Dedifferentiated amniotic fluid mesenchymal stem cell (primary cell): ENCODE measurements at regions not wholly inside any gene's neighbourhood (a gene's known extent, or its start where the extent isn't known, plus 50 kb on each side); places are given as distances from the start of the nearest gene placed in this dataset.
"Not testable (repeated sequence)": the region's sequence is repeated elsewhere in the genome, so short reads cannot be mapped to it uniquely, and the experiment has no call there.

Source experiments
- DNase-seq: peaks from one replicate; pipeline ENCODE4 v3.0.0-alpha.2; 2016; ENCODE audit errors: extremely low spot score

DNA sequence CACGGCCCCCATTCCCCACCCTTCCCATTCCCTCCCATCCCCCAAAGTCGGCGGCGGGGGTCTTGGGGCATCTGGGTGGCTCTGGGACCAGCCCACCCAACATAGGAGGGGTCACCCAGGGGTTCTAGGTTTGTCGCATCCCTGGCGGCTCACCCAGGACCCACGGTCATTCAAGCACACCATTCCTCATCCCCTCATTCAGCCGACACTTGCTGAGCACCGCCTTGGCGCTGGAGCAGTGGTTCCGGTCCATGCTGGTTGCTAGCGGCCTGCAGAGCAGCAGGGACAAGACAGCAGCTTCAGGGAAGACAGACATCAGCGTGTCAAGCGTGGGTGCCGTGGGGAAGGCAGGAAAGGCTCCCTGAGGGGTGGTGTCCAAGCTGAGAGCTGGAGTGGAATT lies 50.5 kb upstream of the OTOS start:
- DNase-seq: no peak

DNA sequence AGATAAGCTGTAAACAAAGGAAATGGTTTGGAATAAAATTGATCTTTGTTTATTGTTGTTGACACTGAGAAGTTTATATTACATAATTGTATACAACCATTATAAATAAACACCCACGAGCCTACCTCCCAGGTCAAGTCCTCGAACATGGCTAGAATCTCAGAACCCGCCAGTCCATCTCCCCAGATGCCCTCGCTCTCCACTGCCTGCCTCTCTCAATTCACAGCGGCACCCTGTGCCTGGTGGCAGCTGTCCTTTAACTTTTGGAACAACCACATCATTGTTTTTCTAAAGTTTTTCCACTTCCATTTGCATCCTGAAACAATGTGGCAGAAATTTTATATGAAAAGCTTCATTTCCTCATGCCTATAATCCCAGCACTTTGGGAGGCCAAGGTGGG lies 52.2 kb upstream of the OTOS start:
- DNase-seq: no peak

DNA sequence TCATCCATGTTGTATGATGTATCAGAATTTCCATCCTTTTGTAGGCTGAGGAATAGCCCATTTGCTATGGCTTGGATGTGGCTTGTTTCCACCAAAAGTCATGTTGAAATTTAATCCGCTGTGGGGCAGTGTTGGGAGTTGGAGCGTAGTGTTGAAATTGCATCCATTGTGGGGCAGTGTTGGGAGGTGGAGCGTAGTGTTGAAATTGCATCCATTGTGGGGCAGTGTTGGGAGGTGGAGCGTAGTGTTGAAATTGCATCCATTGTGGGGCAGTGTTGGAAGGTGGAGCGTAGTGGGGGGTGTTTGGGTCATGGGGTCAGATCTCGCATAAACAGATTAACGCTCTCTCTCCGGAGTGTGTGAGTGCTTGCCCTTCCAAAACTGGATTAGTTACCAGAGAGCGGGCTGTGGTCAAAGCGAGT lies 53.9 kb upstream of the OTOS start:
- DNase-seq: not testable (repeated sequence)

DNA sequence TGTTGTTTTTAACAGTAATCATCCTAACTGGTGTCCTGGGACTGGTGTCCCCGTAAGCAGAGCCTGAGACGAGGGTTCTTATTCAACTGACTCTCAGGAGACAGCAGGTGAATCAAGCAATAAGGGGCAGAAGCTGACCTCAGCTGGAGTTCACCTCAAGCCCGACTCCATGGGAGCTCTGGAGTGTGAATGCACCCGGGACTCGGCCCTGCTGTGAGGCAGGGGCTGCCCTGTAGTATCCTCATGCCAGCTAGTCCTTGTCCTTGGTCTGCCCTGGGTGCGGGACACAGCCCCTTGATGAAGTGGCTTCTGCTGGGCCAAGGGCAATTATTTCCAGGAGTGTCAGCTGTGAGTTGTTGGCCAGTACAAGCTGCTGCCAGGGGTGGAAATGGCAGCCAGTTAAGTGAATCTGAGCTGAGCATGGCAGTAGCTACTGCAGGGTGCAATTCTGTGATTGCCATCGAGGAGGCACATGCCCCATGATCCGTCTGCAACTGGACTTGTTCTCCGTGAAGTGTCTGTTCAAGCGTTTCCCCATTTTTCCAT lies 54.9 kb upstream of the OTOS start:
- DNase-seq: no peak

DNA sequence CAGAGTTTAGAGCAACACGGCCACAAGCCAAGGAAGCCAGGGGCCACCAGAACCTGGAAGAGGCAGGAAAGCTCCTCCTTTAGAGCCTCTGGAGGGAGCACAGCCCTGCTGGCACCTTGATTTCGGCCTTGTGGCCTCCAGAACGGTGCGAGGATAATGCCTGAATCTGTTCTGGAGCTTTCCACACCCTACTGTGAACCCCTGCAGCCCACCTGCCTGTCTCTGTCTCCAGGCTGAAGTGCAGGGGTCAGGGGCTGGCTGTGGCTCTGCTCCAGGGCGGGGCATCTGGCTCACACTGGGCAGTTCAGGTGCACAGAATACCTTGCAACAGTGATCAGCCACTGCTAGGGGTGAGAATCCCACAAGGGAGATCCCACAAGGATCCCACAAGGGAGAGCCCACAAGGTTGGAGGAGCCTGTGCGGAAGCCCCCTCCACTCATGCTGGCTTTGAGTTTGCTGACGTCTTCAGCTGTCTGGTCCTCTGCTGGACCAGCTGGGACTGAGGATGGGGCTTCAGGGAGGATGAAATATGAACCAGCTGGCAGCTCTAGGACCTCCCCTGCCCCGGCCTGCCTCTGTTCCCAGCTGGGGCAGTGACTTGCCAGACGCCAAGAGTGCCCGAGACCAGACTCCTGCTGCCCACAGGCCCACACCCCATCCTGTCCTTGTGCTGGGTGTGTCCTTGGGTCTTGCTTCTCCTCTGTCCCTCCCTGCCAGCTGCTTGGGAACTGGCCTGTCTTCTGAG lies 56.4 kb upstream of the OTOS start:
- no peak for DNase-seq

DNA sequence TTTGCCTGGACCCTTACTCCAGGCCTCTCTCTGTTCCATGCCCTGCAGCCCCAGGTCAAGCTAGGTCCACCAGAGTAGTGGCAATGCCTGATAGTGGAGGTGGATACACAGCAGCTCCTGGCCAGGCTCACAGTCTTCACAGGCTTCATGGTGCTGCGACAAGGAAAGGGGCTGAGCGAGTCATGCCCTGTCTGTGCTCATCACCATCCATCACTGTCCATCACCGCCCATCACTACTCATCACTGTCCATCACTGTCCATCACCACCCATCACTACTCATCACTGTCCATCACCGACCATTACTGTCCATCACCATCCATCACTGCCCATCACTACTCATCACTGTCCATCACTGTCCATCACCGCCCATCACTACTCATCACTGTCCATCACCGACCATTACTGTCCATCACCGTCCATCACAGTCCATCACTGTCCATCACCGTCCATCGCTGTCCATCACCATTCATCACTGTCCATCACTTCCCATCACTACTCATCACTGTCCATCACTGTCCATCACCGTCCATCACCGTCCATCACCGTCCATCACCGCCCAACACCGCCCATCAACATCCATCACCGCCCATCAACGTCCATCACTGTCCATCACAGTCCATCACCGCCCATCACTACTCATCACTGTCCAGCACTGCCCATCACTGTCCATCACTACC lies 57.1 kb upstream of the OTOS start:
- DNase-seq: no peak

DNA sequence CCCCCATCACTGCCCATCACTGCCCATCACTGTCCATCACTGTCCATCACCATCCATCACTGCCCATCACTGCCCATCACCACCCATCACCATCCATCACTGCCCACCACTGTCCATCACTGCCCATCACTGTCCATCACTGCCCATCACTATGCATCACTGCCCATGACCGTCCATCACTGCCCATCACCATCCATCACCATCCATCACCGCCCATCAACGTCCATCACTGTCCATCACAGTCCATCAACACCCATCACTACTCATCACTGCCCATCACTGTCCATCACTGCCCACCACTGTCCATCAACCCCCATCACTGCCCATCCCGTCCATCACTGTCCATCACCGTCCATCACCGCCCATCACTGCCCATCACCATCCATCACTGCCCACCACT lies 57.8 kb upstream of the OTOS start:
- DNase-seq: no peak

DNA sequence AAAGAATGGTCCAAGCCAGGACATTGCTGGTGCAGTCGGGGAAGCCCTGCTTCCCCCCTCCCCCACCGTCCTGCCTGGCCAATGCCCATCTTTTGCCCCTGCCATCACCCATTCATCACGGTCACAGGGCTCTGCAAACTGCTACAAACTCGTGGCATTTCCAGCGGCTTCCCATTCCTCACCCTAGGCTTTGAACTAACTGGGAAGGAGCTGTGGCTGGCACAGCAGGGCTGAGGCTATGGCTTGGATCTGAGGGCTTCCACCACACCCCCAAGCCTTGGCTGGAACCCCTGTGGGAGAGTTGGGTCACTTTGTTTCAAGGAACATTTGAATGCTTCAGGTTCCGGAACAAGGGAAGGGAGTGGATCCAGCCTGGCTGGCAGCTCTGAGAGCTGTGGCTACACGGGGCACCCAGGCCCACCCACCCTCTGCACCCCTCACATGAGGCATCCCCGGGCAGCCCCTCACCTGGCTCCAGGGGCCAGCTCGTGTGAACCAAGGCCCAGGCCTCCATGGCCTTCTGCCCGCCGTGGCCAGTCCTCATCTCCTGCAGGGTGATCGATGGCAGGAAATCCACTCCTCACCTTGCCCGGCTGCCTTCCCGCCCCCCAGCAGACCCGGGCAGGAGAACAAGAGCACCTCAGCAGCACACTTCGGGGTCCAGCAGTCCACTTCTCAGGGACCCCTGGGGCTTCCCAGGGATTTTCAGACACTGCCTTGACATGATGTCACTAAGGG lies 58.8 kb upstream of the OTOS start:
- no peak for DNase-seq

DNA sequence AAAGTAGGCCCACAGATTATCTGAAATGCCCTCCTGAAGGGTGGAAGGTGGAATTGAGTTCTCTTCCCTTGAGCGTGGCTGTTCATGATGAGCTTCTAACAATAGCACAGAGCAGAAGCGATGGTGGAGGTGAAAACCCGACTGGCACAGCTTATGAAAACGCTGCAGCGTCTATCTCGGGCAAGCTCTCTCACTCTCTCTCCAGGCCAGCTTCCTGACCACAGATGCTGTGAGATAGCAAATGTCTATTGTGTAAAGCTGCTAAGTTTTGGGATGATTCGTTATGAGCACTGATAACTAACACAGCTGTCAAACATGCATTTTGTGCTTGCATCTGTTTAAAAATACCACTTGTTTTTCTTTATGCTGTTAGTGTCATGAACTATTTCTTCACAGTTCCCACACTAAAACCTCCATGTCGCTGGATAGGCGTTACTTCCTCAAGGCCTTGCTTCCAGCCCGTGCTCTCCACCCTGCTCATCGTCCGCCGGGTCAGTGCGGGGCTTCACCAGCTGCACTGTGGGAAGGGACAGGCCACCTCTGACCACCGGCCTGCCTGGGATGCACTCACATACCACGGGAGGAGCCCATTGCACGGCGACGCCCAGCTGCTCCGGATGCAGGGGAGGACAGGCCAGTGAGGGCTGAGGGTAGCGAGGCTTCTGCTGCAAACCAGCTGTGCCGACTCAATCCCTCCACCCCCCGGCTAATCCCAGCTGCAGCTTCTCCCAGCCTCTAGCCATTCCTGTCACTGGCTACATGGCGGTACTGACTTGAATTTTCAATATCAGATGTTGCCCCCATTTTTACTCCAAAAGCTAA lies 60.0 kb upstream of the OTOS start:
- DNase-seq: no peak

DNA sequence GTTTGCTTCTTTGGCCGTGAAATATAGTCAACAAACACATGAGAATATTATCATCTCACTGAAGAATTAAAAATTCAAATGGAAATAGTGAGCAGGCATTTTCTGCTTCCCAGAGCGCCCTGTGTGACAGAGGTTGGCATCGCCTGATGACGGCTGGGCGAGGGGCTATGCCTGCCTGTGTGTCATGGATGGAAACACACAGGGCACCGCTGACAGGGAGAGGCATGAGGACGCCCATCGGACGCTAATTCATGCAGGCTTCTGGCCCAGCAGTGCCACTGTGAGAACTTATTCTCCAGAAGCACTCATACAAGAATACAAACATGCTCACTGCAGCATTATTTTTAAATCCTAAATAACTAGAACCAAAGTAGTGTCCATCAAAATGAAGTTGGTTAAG lies 61.4 kb upstream of the OTOS start:
- no peak for DNase-seq

DNA sequence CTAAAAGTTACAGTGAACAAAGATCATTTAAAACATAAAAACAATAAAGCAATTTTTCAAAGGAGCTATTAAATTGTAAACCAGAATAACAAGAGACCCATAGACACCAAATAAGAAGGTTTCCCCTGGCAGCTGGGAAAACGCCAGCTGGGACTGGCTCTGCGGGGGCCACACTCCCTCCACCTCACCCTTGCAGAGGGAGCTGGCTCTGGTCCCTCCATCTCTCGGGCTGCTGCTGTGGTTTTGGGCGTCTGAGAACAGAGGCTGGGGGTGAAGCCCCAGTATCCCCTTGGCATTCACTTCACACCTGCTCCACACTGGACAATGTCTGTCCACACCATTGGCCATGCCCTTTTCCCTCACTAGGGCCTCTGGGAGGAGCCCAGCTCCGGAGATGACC lies 62.1 kb upstream of the OTOS start:
- no peak for DNase-seq

DNA sequence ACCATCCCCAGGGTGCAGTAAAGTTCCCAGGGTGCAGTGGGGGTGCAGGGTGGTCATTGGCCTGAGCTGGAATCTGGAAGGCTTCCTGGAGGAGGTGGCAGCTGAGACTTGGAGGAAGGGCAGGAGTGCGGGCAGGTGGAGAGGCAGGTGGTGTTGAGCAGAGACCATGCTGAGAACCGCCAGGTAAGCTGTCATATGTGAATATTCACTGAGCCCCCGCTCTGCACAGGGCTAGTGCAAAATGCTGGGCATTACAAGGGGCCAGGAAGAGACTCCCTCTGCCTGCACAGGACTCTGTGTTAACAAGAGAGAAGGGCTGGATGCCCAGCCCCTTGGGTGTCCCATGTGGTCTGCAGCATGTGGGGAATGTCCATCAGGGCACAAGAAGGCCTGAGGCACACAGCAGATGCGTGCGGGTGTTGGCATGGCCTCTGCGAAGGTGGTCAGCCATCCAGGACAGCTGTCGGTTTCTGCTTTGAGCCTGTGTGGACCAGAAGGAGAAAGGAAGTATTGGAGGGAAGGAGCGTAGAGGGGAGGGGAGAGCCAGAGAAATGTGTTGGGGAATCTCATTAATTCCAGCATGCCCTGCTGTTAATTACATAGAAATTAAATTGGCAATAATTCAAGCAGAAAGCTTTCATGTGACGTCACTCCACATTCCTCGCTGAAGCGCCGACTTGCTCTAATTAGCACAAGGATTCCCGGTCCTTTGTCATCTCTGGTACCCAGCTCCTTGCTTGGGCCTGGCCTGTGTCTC lies 62.8 kb upstream of the OTOS start:
- DNase-seq: no peak

DNA sequence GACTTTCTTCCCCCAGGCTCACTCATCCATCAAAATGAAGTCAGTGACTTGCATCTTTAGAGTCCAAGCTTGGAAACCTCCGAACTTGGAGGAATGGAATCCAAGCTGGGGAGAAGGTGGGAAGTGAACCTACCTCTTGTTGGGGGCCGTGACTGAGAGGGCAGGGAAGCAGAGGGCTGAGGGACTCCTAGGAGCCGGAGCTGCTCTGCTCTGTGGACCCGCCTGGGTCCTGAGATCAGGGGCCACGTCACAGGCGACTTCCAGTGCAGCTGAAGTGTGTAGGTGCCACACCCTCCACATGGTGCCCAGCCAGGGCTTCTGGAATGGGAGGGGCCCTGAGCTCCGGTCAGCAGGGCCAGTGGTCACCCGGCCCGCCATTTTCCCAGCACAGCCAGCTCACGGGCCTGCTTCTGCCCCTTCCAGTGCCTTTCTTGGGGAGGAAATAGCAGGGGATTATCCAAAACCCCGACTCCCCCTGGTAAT lies 63.4 kb upstream of the OTOS start:
- DNase-seq: no peak

DNA sequence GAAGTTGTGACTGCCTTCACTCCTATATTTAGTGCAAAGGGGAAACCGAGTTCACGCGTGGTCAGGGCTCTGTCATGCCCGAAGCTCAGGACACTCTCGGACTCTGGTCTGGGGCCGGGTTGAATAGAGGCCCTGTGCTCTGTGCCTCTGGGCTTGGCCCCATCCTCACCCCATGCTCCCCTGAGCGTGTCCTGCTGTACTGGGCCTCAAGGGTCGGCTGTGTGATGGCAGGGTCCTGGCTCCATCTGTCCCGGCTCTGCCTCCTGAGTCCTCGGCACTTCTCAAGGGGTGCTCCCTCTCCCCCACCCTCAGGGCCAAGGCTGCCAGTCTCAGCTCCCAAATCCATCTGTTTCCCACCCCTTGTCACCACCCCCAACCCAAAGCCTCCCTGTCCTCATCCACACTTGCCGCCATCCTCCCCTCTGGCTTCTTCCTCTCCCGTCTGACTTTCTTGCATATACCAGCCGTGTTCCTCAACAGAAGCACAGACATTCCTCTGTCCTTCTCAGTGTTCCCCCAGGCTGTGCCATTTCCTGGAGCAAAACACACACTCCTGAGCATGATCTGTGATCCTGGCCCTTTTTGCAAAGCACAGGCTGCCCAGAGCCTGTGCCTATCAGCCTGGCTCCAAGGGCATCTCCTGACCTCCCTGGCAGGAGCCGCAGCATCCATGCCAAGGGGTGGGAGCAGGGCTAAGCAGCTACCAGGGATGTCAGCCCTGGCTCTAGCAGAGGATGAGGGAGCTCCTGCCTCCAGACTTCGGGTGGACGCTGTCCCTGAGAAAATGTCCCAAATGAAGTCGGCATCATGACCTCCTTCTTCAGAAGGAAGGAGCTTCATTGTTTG lies 64.2 kb upstream of the OTOS start:
- DNase-seq: no peak

DNA sequence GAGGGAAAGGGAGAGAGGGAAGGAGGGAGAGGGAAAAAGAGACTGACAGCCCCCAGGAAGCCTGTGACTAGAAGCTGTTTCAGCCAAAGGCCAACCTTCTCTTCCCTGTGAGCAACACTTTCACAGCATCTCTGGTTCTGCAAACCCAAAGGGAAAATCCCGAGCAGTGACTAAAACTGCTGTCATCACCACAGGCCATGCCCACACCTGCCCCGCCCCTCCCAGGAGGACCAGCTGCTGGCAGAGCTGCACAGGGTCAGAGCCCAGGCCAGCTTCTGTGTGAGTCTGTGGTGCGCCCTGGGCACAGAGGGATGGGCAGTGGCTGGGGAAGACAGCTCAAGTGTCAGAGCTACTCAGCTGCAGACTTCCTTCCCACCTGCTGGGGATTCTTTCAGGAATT lies 64.9 kb upstream of the OTOS start:
- no peak for DNase-seq

DNA sequence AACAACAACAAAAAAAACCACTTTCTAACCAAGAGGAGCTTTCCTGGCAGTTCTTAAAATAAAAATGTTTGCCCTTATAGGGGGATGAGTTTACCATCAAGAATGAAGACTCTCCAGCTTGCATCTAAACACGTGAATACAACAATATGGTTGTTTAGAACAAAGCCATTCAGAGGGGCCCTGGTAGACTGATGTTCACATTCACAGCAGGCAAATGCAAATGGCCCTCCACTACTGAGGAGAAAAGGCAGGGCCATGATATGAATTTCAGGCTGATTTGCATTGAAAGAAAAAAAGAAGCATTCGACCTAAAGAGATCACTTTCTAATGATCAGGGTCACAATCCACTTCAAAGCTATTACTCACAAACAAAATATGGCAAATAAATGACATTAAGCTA lies 65.3 kb upstream of the OTOS start:
- no peak for DNase-seq

DNA sequence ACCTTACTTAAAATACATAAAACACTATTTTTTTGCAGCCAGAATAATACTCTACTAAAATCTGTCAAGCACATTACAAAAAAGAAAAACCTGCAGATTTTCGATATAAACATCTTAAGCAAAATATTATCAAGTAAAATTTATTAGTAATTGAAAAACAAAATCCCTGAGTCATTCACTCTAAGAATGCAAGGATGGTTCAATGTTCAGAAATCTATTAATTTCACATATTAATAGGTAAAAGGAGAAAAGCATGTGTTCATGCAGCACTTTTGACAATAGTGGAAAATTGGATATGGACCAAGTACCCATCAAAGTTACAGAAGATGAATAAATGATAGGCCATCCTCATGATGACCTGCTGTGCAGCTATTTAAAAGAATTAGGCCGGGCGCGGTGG lies 66.2 kb upstream of the OTOS start:
- DNase-seq: no peak

DNA sequence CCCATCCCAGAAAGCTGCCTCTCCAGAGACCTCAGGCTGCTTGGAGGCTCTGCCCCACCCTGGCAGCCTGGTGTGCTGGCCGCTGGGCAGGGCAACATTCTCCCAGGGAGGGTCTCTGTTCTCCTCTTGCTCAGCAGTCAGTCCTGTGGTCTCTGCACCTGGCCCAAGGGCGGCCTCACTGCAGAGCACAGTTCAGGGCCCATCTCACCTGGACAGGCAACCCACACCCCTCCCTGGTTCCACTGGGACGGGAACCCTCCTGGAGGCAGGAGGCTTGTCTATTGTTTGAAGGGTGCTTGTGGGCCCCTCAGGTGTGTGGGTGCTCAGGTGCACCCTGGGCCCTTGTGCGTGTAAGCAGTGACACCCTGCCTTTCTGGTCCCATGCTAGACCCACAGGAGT lies 67.2 kb upstream of the OTOS start:
- DNase-seq: no peak

DNA sequence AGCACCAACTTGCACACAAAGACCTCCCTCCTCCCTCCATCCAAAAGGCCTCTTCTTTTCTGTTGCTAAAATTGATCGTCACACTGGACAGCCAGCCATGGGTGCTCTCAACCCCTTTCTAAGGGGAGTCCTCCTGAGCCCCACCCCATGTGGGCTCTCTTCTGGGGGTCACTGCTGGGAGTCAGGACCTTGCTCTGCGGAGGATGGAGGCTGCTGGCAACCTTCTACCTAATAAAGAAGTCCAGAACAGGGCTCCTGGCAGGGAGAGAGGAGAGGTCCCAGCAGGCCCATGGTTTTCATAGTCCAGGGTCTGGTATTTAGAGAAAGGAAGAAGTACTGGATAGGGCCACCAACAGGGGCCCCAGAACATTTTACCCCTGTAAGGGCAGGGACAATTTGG lies 67.6 kb upstream of the OTOS start:
- no peak for DNase-seq

DNA sequence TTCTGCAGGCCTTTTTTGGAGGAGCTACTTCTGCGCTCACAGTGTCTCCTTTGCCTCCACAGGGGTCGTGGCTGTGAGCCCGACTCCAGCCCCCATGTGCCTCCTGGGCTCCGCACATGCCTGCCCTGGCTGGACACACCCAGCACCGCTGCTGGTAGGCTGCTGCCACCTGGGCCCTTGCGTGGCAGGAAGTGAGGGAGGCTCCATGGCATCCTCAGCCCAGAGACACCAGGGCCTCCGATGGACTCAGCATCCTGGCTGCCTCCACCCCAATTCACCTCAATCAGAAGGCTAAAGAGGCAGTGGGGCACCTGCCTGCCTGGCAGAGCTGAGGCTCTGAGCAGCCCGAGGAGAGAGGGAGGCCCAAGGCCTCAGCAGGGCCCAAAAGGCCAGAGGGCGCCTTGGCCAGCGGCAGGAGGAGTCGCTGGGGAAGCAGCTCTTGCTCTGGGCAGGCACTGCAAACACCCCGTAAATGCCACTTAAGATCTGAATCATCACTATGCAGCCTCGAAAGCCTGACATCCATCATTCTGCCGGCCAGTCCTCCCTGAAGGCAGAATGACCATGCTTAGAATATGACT lies 68.3 kb upstream of the OTOS start:
- no peak for DNase-seq
